Trophoblast cell (in vitro differentiated cells and primary cell): ENCODE measurements at regions not wholly inside any gene's neighbourhood (a gene's known extent, or its start where the extent isn't known, plus 50 kb on each side); places are given as distances from the start of the nearest gene placed in this dataset.
"Not testable (repeated sequence)": the region's sequence is repeated elsewhere in the genome, so short reads cannot be mapped to it uniquely, and the experiment has no call there.

Experiments
- DNase-seq, 2 donors: peaks; one replicate each; pipeline ENCODE4 v3.0.0-alpha.2; 2016
- H2AFZ ChIP-seq: 2 replicates; pipeline ENCODE4 v1.6.1; 2013; ENCODE audit warnings: low read length, moderate library complexity, mild to moderate bottlenecking; ENCODE audit not compliant: insufficient read depth, poor library complexity
- H2AK5ac ChIP-seq: 2 replicates; pipeline ENCODE4 v1.6.1; 2013; ENCODE audit warnings: mild to moderate bottlenecking, low read length
- H2BK120ac ChIP-seq: 2 replicates; pipeline ENCODE4 v1.6.1; 2013; ENCODE audit warnings: low read length, mild to moderate bottlenecking, moderate library complexity; ENCODE audit not compliant: insufficient read depth, poor library complexity
- H2BK12ac ChIP-seq: 2 replicates; pipeline ENCODE4 v1.6.1; 2013; ENCODE audit warnings: mild to moderate bottlenecking, low read length, moderate library complexity
- H2BK5ac ChIP-seq: 2 replicates; pipeline ENCODE4 v1.6.1; 2013; ENCODE audit warnings: low read length, low read depth, moderate library complexity, mild to moderate bottlenecking; ENCODE audit not compliant: poor library complexity
- H3K14ac ChIP-seq: 2 replicates; pipeline ENCODE4 v1.6.1; 2013; ENCODE audit warnings: mild to moderate bottlenecking, low read length
- H3K18ac ChIP-seq: 2 replicates; pipeline ENCODE4 v1.6.1; 2013; ENCODE audit warnings: mild to moderate bottlenecking, low read length
- H3K23ac ChIP-seq: 2 replicates; pipeline ENCODE4 v1.6.1; 2013; ENCODE audit warnings: low read length
- H3K27ac ChIP-seq: 2 replicates; pipeline ENCODE4 v1.5.1; 2013; ENCODE audit warnings: low read depth, mild to moderate bottlenecking, inconsistent platforms, low read length, moderate library complexity
- H3K27me3 ChIP-seq: 2 replicates; pipeline ENCODE4 v1.6.1; 2013; ENCODE audit warnings: inconsistent platforms, mild to moderate bottlenecking, low read length, moderate library complexity; ENCODE audit not compliant: insufficient read depth
- H3K36me3 ChIP-seq, 2 experiments: 1 replicate in 1 of 2; 2 replicates in 1 of 2; pipeline ENCODE4 v1.6.1; 2013; ENCODE audit warnings: low read length in 2 of 2, mild to moderate bottlenecking in 2 of 2, moderate library complexity in 1 of 2; ENCODE audit not compliant: insufficient read depth in 2 of 2, control insufficient read depth in 1 of 2
- H3K4ac ChIP-seq: 2 replicates; pipeline ENCODE4 v1.6.1; 2013; ENCODE audit warnings: low read depth, mild to moderate bottlenecking, low read length, moderate library complexity
- H3K4me1 ChIP-seq, 2 experiments: 1 replicate in 1 of 2; 2 replicates in 1 of 2; pipeline ENCODE4 v1.6.1; 2013; ENCODE audit warnings: low read length in 2 of 2, mild to moderate bottlenecking in 2 of 2, moderate library complexity in 1 of 2; ENCODE audit not compliant: insufficient read depth in 2 of 2, control insufficient read depth in 1 of 2
- H3K4me2 ChIP-seq: 2 replicates; pipeline ENCODE4 v1.6.1; 2013; ENCODE audit warnings: inconsistent platforms, mild to moderate bottlenecking, low read length, moderate library complexity
- H3K4me3 ChIP-seq: 2 replicates; pipeline ENCODE4 v1.5.1; 2013; ENCODE audit warnings: mild to moderate bottlenecking, low read depth, low read length, inconsistent platforms
- H3K79me1 ChIP-seq: one replicate; pipeline ENCODE4 v1.6.1; 2013; ENCODE audit warnings: low read length
- H3K79me2 ChIP-seq: 2 replicates; pipeline ENCODE4 v1.6.1; 2013; ENCODE audit warnings: low read length, mild to moderate bottlenecking; ENCODE audit not compliant: control insufficient read depth, insufficient read depth, poor library complexity
- H3K9ac ChIP-seq: 2 replicates; pipeline ENCODE4 v1.6.1; 2013; ENCODE audit warnings: mild to moderate bottlenecking, low read length
- H3K9me3 ChIP-seq: 2 replicates; pipeline ENCODE4 v1.6.1; 2013; ENCODE audit warnings: low read depth, mild to moderate bottlenecking, control low read depth, inconsistent platforms, low read length; ENCODE audit not compliant: insufficient read depth
- H4K12ac ChIP-seq: 2 replicates; pipeline ENCODE4 v1.6.1; 2013; ENCODE audit warnings: low read depth, mild to moderate bottlenecking, low read length, moderate library complexity
- H4K8ac ChIP-seq: 2 replicates; pipeline ENCODE4 v1.6.1; 2013; ENCODE audit warnings: low read depth, mild to moderate bottlenecking, low read length, moderate library complexity
- H4K91ac ChIP-seq: one replicate; pipeline ENCODE4 v1.6.1; 2013; ENCODE audit warnings: low read depth, mild to moderate bottlenecking, low read length, moderate library complexity
- WGBS: extraction: QIAGEN DNeasy Blood & Tissue Kit; methylation state at CpG from one replicate; pipeline ENCODE4 v1.1.7; 2013; ENCODE audit warnings: missing lambda C conversion rate; ENCODE audit not compliant: insufficient read length, insufficient coverage; ENCODE audit errors: extremely low coverage; 5-methylcytosine and 5-hydroxymethylcytosine counted together

DNA sequence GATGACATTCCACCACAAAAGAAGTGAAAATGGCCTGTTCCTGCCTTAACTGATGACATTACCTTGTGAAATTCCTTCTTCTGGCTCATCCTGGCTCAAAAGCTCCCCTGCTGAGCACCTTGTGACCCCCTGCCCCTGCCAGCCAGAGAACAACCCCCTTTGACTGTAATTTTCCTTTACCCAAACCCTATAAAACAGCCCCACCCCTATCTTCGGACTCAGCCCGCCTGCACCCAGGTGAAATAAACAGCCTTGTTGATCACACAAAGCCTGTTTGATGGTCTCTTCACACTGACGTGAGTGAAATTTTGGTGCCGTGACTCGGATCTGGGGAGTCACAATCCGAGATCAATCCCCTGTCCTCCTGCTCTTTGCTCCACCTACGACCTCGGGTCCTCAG lies 101.0 kb upstream of the GRIN2A start:
- H3K9me3 ChIP-seq, H3K18ac ChIP-seq, H3K4ac ChIP-seq, H2BK120ac ChIP-seq, DNase-seq, H3K23ac ChIP-seq, H3K4me1 ChIP-seq, H4K12ac ChIP-seq, H2AK5ac ChIP-seq, H3K27me3 ChIP-seq, H3K9ac ChIP-seq, H3K14ac ChIP-seq, H3K79me2 ChIP-seq, H3K4me3 ChIP-seq, H4K91ac ChIP-seq, H3K27ac ChIP-seq, H2BK12ac ChIP-seq, H3K79me1 ChIP-seq, H2BK5ac ChIP-seq, H3K36me3 ChIP-seq, H4K8ac ChIP-seq, H2AFZ ChIP-seq, H3K4me2 ChIP-seq: not testable (repeated sequence)
- WGBS: no CpG with 5 or more reads among the region's 8 CpGs

DNA sequence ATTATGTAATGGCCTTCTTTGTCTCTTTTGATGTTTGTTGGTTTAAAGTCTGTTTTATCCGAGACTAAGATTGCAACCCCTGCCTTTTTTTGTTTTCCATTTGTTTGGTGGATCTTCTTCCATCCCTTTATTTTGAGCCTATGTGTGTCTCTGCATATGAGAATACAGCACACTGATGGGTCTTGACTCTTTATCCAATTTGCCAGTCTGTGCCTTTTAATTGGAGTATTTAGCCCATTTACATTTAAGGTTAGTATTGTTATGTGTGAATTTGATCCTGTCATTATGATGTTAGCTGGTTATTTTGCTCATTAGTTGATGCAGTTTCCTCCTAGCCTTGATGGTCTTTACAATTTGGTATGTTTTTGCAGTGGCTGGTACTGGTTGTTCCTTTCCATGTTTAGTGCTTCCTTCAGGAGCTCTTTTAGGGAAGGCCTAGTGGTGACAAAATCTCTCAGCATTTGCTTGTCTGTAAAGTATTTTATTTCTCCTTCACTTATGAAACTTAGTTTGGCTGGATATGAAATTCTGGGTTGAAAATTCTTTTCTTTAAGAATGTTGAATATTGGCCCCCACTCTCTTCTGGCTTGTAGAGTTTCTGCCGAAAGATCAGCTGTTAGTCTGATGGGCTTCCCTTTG lies 95.3 kb upstream of the ATF7IP2 start:
- not testable (repeated sequence) for H2AK5ac ChIP-seq, H3K4me3 ChIP-seq, H3K4me1 ChIP-seq, DNase-seq, H3K18ac ChIP-seq, H3K27ac ChIP-seq, H2AFZ ChIP-seq, H2BK120ac ChIP-seq, H4K12ac ChIP-seq, H4K91ac ChIP-seq, H3K79me2 ChIP-seq, H3K36me3 ChIP-seq, H2BK12ac ChIP-seq, H3K23ac ChIP-seq, H2BK5ac ChIP-seq, H3K27me3 ChIP-seq, H3K14ac ChIP-seq, H4K8ac ChIP-seq, H3K4me2 ChIP-seq, H3K9ac ChIP-seq, H3K79me1 ChIP-seq, H3K4ac ChIP-seq, H3K9me3 ChIP-seq
- WGBS: no CpG with 5 or more reads among the region's 2 CpGs

DNA sequence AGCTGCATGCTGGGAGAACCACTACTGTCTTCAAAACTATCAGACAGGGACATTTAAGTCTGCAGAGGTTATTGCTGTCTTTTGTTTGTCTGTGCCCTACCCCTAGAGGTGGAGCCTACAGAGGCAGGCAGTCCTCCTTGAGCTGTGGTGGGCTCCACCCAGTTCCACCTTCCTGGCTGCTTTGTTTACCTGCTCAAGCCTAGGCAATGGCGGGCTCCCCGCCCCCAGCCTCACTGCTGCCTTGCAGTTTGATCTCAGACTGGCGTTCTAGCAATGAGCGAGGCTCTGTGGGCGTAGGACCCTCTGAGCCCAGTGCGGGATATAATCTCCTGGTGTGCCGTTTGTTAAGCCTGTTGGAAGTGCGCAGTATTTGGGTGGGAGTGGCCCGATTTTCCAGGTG lies 93.7 kb upstream of the ATF7IP2 start:
- not testable (repeated sequence) for H3K27ac ChIP-seq, H3K4ac ChIP-seq, H3K36me3 ChIP-seq, H3K9me3 ChIP-seq, H2BK12ac ChIP-seq, H2BK5ac ChIP-seq, H3K23ac ChIP-seq, H3K9ac ChIP-seq, H3K14ac ChIP-seq, H4K91ac ChIP-seq, H2BK120ac ChIP-seq, H3K79me2 ChIP-seq, H3K4me1 ChIP-seq, H3K79me1 ChIP-seq, H3K4me2 ChIP-seq, DNase-seq, H4K12ac ChIP-seq, H2AFZ ChIP-seq, H2AK5ac ChIP-seq, H3K27me3 ChIP-seq, H3K18ac ChIP-seq, H4K8ac ChIP-seq, H3K4me3 ChIP-seq
- no CpG with 5 or more reads among the region's 9 CpGs for WGBS

DNA sequence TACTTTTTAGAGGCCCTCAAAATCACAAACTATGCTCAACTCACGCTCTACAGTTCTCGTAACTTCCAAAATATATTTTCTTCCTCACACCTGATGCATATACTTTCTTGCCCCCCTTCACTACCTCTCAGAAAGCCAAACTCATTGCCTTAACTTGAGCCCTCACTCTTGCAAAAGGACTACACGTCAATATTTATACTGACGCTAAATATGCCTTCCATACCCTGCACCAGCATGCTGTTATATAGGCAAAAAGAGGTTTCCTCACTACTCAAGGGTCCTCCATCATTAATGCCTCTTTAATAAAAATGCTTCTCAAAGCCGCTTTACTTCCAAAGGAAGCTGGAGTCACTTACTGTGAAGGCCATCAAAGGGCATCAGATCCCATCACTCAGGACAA lies 92.9 kb upstream of the ATF7IP2 start:
- H3K27ac ChIP-seq, H4K8ac ChIP-seq, H3K9ac ChIP-seq, H3K4me2 ChIP-seq, H2AFZ ChIP-seq, H2AK5ac ChIP-seq, H2BK12ac ChIP-seq, DNase-seq, H3K18ac ChIP-seq, H3K4me3 ChIP-seq, H3K36me3 ChIP-seq, H3K79me2 ChIP-seq, H2BK120ac ChIP-seq, H3K79me1 ChIP-seq, H3K9me3 ChIP-seq, H4K91ac ChIP-seq, H2BK5ac ChIP-seq, H3K23ac ChIP-seq, H3K4me1 ChIP-seq, H4K12ac ChIP-seq, H3K27me3 ChIP-seq, H3K4ac ChIP-seq, H3K14ac ChIP-seq: not testable (repeated sequence)
- no CpG with 5 or more reads among the region's 5 CpGs for WGBS
